ENCODE measurements at regions not wholly inside any gene's neighbourhood (a gene's known extent, or its start where the extent isn't known, plus 50 kb on each side); places are given as distances from the start of the nearest gene placed in this dataset.

DNA sequence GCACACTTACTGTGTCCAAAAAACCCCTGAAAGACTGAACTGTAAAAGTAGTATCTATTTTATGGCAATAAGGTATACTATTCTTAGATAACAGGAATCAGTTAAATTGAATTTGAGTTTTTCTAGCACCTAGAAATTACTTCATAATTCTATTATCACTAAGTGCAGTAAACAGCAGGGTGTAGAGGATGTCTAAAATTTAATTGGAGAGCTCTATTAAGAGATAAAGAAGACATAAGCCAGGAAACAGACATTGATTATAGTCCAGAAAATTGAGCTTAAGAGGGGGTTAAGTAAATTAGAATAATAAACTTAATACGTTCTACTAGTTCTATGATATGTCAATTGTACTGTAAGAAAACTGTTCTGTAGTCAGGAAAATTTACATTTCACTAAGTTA lies 403.5 kb upstream of the CBLB start:
- Mint-ChIP-seq H3K9me3 (no peaks in the 10 kb centered on the region), H3K36me3 (no peaks in the 10 kb centered on the region), H3K27ac (no peak overlapping the region), H3K4me3 (no peak overlapping the region), H3K27me3 (ENCODE audit: insufficient read depth, low read depth) (peaks cover 2% of the 10 kb centered on the region), H3K4me1 (no peaks in the 10 kb centered on the region)
- no peaks in the 10 kb centered on the region for H3K27me3 ChIP-seq
- no peaks in the 10 kb centered on the region for H4K20me1 ChIP-seq (ENCODE audit: low read depth)
- DNase-seq (ENCODE audit: low spot score) = no peak
- H3K27ac ChIP-seq = no peak overlapping the region
- TF ChIP-seq, protein P1, sequence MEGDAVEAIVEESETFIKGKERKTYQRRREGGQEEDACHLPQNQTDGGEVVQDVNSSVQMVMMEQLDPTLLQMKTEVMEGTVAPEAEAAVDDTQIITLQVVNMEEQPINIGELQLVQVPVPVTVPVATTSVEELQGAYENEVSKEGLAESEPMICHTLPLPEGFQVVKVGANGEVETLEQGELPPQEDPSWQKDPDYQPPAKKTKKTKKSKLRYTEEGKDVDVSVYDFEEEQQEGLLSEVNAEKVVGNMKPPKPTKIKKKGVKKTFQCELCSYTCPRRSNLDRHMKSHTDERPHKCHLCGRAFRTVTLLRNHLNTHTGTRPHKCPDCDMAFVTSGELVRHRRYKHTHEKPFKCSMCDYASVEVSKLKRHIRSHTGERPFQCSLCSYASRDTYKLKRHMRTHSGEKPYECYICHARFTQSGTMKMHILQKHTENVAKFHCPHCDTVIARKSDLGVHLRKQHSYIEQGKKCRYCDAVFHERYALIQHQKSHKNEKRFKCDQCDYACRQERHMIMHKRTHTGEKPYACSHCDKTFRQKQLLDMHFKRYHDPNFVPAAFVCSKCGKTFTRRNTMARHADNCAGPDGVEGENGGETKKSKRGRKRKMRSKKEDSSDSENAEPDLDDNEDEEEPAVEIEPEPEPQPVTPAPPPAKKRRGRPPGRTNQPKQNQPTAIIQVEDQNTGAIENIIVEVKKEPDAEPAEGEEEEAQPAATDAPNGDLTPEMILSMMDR (IDR thresholded peaks at IDR 0.05) = no peak
- TF ChIP-seq EZH2 (IDR thresholded peaks at IDR 0.05) (no peak), EZH2phosphoT487 (IDR thresholded peaks at IDR 0.05) (no peak)
- H3K4me2 ChIP-seq = no peak overlapping the region
- H3K79me2 ChIP-seq (ENCODE audit: low read depth) = no peaks in the 10 kb centered on the region
- no peaks in the 10 kb centered on the region for H3K9me3 ChIP-seq (ENCODE audit: low read depth)
- H3K4me1 ChIP-seq = peaks cover 8% of the 10 kb centered on the region
- H3F3A ChIP-seq (ENCODE audit: low read depth) = peaks cover 6% of the 10 kb centered on the region
- no peak overlapping the region for H2AFZ ChIP-seq (replicated peaks)
- H3K36me3 ChIP-seq = no peaks in the 10 kb centered on the region
- H3K9ac ChIP-seq = no peak overlapping the region
- no peak overlapping the region for H3K4me3 ChIP-seq

DNA sequence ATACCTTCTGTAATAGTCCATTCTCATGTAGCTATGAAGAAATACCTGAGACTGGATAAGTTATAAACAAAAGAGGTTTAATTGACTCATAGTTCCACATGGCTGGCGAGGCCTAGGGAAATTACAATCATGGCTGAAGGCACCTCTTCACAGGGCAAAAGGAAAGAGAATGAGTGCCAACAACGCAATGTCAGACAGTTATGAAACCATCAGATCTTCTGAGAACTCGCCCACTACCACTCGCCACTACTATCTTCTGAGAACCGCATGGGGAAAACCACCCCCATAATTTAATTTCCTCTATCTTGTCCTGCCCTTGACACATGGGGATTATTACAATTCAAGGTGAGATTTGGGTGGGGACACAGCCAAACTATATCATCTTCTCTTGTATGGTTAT lies 406.8 kb upstream of the CBLB start:
- H3K4me1 Mint-ChIP-seq = no peaks in the 10 kb centered on the region
- peaks cover 6% of the 10 kb centered on the region for H3F3A ChIP-seq (ENCODE audit: low read depth)
- no peak overlapping the region for H3K27ac Mint-ChIP-seq
- no peak overlapping the region for H3K27ac ChIP-seq
- no peaks in the 10 kb centered on the region for H3K79me2 ChIP-seq (ENCODE audit: low read depth)
- H3K27me3 Mint-ChIP-seq (ENCODE audit: insufficient read depth, low read depth) = no peaks in the 10 kb centered on the region
- H3K4me3 ChIP-seq = no peak overlapping the region
- H3K4me2 ChIP-seq = no peak overlapping the region
- no peak for TF ChIP-seq EZH2 (IDR thresholded peaks at IDR 0.05)
- TF ChIP-seq, protein P1 (IDR thresholded peaks at IDR 0.05) = no peak
- no peak for TF ChIP-seq EZH2phosphoT487 (IDR thresholded peaks at IDR 0.05)
- H3K4me3 Mint-ChIP-seq = no peak overlapping the region
- H2AFZ ChIP-seq (replicated peaks) = peak overlapping the region; percentile 52
- peaks cover 8% of the 10 kb centered on the region for H3K4me1 ChIP-seq
- no peaks in the 10 kb centered on the region for H3K36me3 Mint-ChIP-seq
- no peaks in the 10 kb centered on the region for H3K36me3 ChIP-seq
- no peak for DNase-seq (ENCODE audit: low spot score)
- H3K9me3 Mint-ChIP-seq = no peaks in the 10 kb centered on the region
- H3K9ac ChIP-seq = no peak overlapping the region
- H3K9me3 ChIP-seq (ENCODE audit: low read depth) = no peaks in the 10 kb centered on the region
- H3K27me3 ChIP-seq = no peaks in the 10 kb centered on the region
- no peaks in the 10 kb centered on the region for H4K20me1 ChIP-seq (ENCODE audit: low read depth)

DNA sequence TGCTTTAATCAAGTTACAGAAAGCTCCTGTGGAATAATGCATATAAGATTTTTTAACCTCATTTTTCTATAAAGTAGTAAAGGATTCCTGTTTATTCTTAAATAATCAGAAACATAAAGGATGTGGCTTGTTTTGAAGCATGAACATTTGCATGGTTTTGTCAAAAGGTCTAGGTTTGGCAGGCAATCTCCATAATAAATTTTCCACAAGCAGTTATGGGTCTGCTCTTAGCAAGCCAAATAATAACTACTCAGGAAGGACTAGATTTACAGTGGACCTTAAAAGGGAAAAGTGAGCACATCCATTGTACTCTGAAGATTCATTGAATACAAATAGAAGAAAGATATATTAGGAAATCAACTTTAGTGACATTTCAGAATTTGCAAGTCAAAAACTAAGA lies 407.3 kb upstream of the CBLB start:
- TF ChIP-seq EZH2phosphoT487 (IDR thresholded peaks at IDR 0.05) = no peak
- TF ChIP-seq EZH2 (IDR thresholded peaks at IDR 0.05) = no peak
- Histone ChIP-seq H3K4me1 (peaks cover 8% of the 10 kb centered on the region), H3K27me3 (no peaks in the 10 kb centered on the region), H3K4me3 (no peak overlapping the region), H3K27ac (no peak overlapping the region), H3K9ac (no peak overlapping the region), H3K36me3 (no peaks in the 10 kb centered on the region), H4K20me1 (ENCODE audit: low read depth) (no peaks in the 10 kb centered on the region), H3F3A (ENCODE audit: low read depth) (peaks cover 6% of the 10 kb centered on the region), H3K79me2 (ENCODE audit: low read depth) (no peaks in the 10 kb centered on the region), H3K4me2 (no peak overlapping the region), H2AFZ (replicated peaks) (no peak overlapping the region), H3K9me3 (ENCODE audit: low read depth) (no peaks in the 10 kb centered on the region)
- Mint-ChIP-seq H3K4me1 (no peaks in the 10 kb centered on the region), H3K4me3 (no peak overlapping the region), H3K36me3 (no peaks in the 10 kb centered on the region), H3K27me3 (ENCODE audit: insufficient read depth, low read depth) (no peaks in the 10 kb centered on the region), H3K9me3 (no peaks in the 10 kb centered on the region), H3K27ac (no peak overlapping the region)
- no peak for DNase-seq (ENCODE audit: low spot score)

DNA sequence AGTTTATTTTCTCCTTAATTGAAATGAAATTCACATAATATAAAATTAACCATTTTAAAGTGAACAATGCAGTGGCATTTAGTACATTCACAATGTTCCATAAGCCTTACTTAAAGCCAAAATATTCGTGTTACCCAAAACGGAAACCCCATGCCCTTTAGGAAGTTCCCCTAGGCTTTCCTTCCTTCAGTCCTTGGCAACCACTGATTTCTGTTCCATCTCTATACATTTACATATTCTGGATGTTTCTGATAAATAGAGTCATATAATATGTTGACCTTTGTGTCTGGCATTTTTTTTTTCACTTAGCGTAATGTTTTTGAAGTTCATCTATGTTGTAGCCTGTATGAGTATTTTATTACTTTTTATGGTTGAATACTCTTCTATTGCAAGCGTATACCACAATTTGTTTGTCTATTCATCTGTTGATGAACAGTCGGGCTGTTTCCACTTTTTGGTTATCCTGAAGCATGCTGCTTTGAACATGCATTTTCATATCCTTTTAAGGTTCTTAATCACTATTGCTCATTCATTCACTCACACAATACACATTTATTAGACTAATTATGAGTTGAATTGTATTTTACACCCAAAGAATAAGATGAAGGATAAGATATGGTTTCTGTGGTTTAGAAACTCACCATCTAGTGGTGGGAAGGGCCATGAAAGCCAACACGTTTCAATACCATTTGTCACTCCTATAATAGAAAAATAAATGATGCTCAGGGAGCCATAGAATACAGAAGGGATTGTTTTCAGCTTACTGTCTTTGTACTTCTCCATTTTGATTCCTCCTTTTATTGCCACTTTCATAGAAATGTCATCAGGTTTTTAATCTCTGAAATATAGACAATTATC lies 408.2 kb upstream of the CBLB start:
- Histone ChIP-seq H3K27ac (no peak overlapping the region), H4K20me1 (ENCODE audit: low read depth) (no peaks in the 10 kb centered on the region), H3F3A (ENCODE audit: low read depth) (peaks cover 6% of the 10 kb centered on the region), H3K9ac (no peak overlapping the region), H2AFZ (replicated peaks) (no peak overlapping the region), H3K79me2 (ENCODE audit: low read depth) (no peaks in the 10 kb centered on the region), H3K4me2 (no peak overlapping the region), H3K36me3 (no peaks in the 10 kb centered on the region), H3K4me1 (peaks cover 8% of the 10 kb centered on the region), H3K27me3 (no peaks in the 10 kb centered on the region), H3K9me3 (ENCODE audit: low read depth) (no peaks in the 10 kb centered on the region), H3K4me3 (no peak overlapping the region)
- no peak for DNase-seq (ENCODE audit: low spot score)
- Mint-ChIP-seq H3K27me3 (ENCODE audit: insufficient read depth, low read depth) (no peaks in the 10 kb centered on the region), H3K9me3 (no peaks in the 10 kb centered on the region), H3K36me3 (no peaks in the 10 kb centered on the region), H3K27ac (no peak overlapping the region), H3K4me1 (no peaks in the 10 kb centered on the region), H3K4me3 (no peak overlapping the region)
- TF ChIP-seq EZH2phosphoT487 (IDR thresholded peaks at IDR 0.05) = no peak
- TF ChIP-seq EZH2 (IDR thresholded peaks at IDR 0.05) = no peak
- TF ChIP-seq, protein P1 (IDR thresholded peaks at IDR 0.05) = no peak

Data from neural progenitor cell (in vitro differentiated cells).